ENCODE measurements at regions not wholly inside any gene's neighbourhood (a gene's known extent, or its start where the extent isn't known, plus 50 kb on each side); places are given as distances from the start of the nearest gene placed in this dataset.

DNA sequence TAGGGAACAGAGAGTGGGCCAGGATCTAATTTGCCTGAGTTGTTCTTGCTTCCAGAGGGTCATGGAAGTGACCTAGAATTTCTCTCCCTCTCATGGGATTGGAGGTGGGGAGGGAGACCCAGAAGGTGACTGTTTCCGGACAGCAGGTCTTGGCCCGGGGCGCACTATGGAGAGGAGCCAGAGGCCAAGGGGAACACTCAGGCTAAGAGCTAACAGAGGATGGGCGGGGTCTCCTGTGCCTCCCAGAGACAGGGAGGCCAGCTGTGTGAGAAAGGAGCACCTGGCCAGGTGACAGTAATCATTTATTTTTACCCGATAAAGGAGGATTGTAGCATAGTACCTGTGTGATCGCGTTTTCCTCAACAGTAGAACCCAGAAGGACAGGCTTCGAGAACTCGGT lies 50.9 kb upstream of the ANKH start:
- TF ChIP-seq, protein P1, sequence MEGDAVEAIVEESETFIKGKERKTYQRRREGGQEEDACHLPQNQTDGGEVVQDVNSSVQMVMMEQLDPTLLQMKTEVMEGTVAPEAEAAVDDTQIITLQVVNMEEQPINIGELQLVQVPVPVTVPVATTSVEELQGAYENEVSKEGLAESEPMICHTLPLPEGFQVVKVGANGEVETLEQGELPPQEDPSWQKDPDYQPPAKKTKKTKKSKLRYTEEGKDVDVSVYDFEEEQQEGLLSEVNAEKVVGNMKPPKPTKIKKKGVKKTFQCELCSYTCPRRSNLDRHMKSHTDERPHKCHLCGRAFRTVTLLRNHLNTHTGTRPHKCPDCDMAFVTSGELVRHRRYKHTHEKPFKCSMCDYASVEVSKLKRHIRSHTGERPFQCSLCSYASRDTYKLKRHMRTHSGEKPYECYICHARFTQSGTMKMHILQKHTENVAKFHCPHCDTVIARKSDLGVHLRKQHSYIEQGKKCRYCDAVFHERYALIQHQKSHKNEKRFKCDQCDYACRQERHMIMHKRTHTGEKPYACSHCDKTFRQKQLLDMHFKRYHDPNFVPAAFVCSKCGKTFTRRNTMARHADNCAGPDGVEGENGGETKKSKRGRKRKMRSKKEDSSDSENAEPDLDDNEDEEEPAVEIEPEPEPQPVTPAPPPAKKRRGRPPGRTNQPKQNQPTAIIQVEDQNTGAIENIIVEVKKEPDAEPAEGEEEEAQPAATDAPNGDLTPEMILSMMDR (IDR thresholded peaks at IDR 0.05; ENCODE audit: low read depth, low read length), result no peak
- TF ChIP-seq EZH2phosphoT487 (IDR thresholded peaks at IDR 0.05; ENCODE audit: low read depth), result no peak

Measured in OCI-LY3 (cell line).